ENCODE measurements at regions not wholly inside any gene's neighbourhood (a gene's known extent, or its start where the extent isn't known, plus 50 kb on each side); places are given as distances from the start of the nearest gene placed in this dataset.

- Histone ChIP-seq H3K27me3 (replicated peaks in 1 of 7) (no peaks in the 10 kb centered on the region), H3K4me3 (no peak overlapping the region), H3K9me3 (no peaks in the 10 kb centered on the region), H3K27ac (no peak overlapping the region), H3K4me1 (no peaks in the 10 kb centered on the region), H3K36me3 (no peaks in the 10 kb centered on the region)
- intact Hi-C loops (cut with DNase I; ENCODE audit: low total_unique reads) = no loop called here
- TF ChIP-seq, protein P1, sequence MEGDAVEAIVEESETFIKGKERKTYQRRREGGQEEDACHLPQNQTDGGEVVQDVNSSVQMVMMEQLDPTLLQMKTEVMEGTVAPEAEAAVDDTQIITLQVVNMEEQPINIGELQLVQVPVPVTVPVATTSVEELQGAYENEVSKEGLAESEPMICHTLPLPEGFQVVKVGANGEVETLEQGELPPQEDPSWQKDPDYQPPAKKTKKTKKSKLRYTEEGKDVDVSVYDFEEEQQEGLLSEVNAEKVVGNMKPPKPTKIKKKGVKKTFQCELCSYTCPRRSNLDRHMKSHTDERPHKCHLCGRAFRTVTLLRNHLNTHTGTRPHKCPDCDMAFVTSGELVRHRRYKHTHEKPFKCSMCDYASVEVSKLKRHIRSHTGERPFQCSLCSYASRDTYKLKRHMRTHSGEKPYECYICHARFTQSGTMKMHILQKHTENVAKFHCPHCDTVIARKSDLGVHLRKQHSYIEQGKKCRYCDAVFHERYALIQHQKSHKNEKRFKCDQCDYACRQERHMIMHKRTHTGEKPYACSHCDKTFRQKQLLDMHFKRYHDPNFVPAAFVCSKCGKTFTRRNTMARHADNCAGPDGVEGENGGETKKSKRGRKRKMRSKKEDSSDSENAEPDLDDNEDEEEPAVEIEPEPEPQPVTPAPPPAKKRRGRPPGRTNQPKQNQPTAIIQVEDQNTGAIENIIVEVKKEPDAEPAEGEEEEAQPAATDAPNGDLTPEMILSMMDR (IDR thresholded peaks at IDR 0.05 in 8 of 11, conservative IDR thresholded peaks at IDR 0.05 in 3 of 11) = no peak
- TF ChIP-seq POLR2A (IDR thresholded peaks at IDR 0.05) = no peak
- no peak for DNase-seq
Measured at GRCh38 chr6:74318738-74319137, 622.7 kb downstream of the CD109 start.

GRCh38 chr6:74312081-74312480, 616.1 kb downstream of the CD109 start:
- DNase-seq = no peak
- intact Hi-C loops (cut with DNase I; ENCODE audit: low total_unique reads) = no loop called here
- TF ChIP-seq POLR2A (IDR thresholded peaks at IDR 0.05) (no peak), POLR2AphosphoS5 (IDR thresholded peaks at IDR 0.05) (no peak)
- TF ChIP-seq, protein P1 (IDR thresholded peaks at IDR 0.05 in 8 of 11, conservative IDR thresholded peaks at IDR 0.05 in 3 of 11) = no peak
- Histone ChIP-seq H3K27me3 (replicated peaks in 1 of 7) (no peaks in the 10 kb centered on the region), H3K36me3 (no peaks in the 10 kb centered on the region), H3K4me3 (no peak overlapping the region), H3K4me1 (no peaks in the 10 kb centered on the region), H3K27ac (no peak overlapping the region), H3K9me3 (no peaks in the 10 kb centered on the region)
- WGBS, 5 donors = 71 to 89% (median 84%) methylated on average over 1 of the region's 1 CpG

DNA sequence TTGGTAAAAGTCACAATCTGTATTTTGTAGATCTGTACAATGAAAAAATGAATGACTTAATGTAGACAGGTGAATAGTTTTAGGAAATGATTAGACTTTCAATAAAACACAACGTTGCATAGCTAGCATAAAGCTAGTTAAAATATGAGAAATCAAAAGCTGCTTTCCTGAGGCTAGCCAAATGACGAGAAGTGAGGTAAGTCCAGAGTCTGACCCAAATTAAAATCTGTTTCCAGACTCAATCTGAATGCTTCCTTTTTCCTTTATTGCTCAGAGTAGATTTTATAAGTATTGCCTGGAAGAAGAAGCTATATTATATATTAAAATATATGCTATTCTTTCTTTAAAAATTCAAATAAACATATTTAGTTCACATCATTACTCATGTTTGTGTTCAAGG, 615.4 kb downstream of the CD109 start:
- TF ChIP-seq POLR2AphosphoS5 (IDR thresholded peaks at IDR 0.05) (no peak), POLR2A (IDR thresholded peaks at IDR 0.05) (no peak)
- TF ChIP-seq, protein P1 (IDR thresholded peaks at IDR 0.05 in 8 of 11, conservative IDR thresholded peaks at IDR 0.05 in 3 of 11) = no peak
- H3K9me3 ChIP-seq = no peaks in the 10 kb centered on the region

GRCh38 chr6:74289884-74290283, 593.9 kb downstream of the CD109 start:
- H3K36me3 ChIP-seq = no peaks in the 10 kb centered on the region
- 67 to 78% (median 74%) methylated on average over 3 of the region's 3 CpGs for WGBS, 5 donors
- TF ChIP-seq POLR2AphosphoS5 (IDR thresholded peaks at IDR 0.05) (no peak), POLR2A (IDR thresholded peaks at IDR 0.05) (no peak)
- TF ChIP-seq, protein P1 (IDR thresholded peaks at IDR 0.05 in 8 of 11, conservative IDR thresholded peaks at IDR 0.05 in 3 of 11) = no peak
- no peak for DNase-seq
- no peak overlapping the region for H3K27ac ChIP-seq
- H3K4me3 ChIP-seq = no peak overlapping the region
- no peaks in the 10 kb centered on the region for H3K4me1 ChIP-seq
- intact Hi-C loops (cut with DNase I; ENCODE audit: low total_unique reads) = no loop called here
- H3K27me3 ChIP-seq (replicated peaks in 1 of 7) = no peaks in the 10 kb centered on the region
- H3K9me3 ChIP-seq = no peaks in the 10 kb centered on the region

More for the DNA sequence above, 615.4 kb downstream of the CD109 start:
- Histone ChIP-seq H3K36me3 (no peaks in the 10 kb centered on the region), H3K4me1 (no peaks in the 10 kb centered on the region), H3K4me3 (no peak overlapping the region), H3K27me3 (replicated peaks in 1 of 7) (no peaks in the 10 kb centered on the region), H3K27ac (no peak overlapping the region)
- intact Hi-C loops (cut with DNase I; ENCODE audit: low total_unique reads) = no loop called here
- DNase-seq = no peak
- WGBS, 5 donors = 65 to 80% (median 69%) methylated on average over 2 of the region's 2 CpGs
